ENCODE measurements at regions not wholly inside any gene's neighbourhood (a gene's known extent, or its start where the extent isn't known, plus 50 kb on each side); places are given as distances from the start of the nearest gene placed in this dataset.

DNA sequence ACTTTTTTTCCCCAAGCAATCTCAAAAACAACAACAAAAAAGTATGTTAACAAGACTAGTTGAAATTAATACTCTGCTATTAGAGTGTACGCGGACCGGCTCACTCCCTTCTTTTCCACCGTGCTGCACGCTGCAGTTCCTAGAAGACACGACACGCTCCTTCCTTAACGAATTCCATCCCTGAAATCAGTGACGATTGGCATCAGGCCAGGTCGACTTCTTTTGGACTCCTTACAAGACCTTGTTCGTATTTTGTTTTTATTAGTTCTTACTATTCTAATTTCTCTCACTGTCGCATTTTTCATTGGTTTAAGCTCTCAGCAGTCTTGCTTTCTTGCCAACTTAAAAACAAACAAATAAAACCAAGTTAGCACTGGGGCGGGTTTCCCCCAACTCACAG is 175.8 kb upstream of the PITX2 start:
- no peak overlapping the region for H3K4me3 ChIP-seq (ENCODE audit: low read depth, low read length)
- TF ChIP-seq, protein P1, sequence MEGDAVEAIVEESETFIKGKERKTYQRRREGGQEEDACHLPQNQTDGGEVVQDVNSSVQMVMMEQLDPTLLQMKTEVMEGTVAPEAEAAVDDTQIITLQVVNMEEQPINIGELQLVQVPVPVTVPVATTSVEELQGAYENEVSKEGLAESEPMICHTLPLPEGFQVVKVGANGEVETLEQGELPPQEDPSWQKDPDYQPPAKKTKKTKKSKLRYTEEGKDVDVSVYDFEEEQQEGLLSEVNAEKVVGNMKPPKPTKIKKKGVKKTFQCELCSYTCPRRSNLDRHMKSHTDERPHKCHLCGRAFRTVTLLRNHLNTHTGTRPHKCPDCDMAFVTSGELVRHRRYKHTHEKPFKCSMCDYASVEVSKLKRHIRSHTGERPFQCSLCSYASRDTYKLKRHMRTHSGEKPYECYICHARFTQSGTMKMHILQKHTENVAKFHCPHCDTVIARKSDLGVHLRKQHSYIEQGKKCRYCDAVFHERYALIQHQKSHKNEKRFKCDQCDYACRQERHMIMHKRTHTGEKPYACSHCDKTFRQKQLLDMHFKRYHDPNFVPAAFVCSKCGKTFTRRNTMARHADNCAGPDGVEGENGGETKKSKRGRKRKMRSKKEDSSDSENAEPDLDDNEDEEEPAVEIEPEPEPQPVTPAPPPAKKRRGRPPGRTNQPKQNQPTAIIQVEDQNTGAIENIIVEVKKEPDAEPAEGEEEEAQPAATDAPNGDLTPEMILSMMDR (IDR thresholded peaks at IDR 0.05; ENCODE audit: low read depth, low read length), result no peak

DNA sequence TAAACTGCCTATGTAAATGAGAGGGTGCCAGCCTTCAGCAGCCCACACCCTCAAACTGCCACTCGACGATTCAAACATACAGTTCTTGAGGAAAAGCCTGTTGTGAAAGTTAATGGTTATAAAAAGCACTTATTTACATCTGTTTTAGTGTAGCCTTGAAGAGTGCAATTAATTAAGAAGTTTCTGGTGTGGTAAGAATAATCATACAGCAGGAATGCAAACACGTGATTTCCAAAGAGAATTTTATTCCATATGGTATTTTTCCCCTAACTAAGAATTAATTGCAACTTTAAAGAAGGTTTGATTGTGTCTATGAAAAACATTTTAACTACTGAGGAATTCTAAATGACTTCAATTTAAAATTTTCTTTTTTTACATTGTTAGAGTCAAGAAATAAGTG is 176.3 kb upstream of the PITX2 start:
- TF ChIP-seq, protein P1 (IDR thresholded peaks at IDR 0.05; ENCODE audit: low read depth, low read length), result no peak
- H3K4me3 ChIP-seq (ENCODE audit: low read depth, low read length), result no peak overlapping the region

DNA sequence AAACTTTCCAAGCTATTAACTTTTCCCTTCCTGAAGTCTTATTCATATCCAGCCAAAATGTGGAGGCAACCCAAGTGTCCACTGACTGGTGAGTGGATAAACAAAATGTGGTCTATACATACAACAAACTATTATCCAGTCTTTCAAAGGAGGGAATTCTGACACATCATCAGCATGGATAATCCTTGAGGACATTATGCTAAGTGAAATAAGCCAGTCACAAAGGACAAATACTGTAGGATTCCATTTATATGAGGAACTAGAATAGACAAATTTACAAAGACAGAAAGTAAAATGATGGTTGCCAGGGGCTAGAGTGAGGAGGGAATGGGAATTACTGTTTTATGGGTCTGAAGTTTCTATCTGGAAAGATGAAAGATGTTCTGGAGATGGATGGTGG is 178.7 kb upstream of the PITX2 start:
- H3K4me3 ChIP-seq (ENCODE audit: low read depth, low read length), result no peak overlapping the region
- TF ChIP-seq, protein P1 (IDR thresholded peaks at IDR 0.05; ENCODE audit: low read depth, low read length), result no peak

DNA sequence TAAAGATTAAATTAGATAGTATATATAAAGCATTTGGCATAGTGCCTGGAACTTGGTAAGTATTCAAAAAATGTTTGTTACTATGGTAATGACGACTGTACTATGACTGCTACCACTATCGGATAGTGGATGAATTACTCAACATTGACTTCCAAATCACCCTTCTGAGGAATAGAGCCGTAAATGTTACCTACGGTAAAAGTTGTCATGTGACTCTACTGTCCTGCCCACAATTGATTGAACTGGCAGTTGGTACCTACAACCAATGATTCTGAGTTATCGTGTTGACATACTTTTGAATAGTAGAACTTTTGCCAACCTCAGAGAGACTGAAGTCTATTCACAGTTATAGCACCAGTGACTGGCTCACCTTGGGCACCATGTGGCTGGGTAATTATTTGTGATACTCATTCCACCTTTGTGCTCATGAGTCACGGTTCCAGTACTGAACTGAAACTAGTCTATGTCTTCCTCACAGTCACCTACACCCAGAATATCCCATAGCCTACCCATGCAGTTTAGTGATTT is 185.5 kb upstream of the PITX2 start:
- TF ChIP-seq, protein P1 (IDR thresholded peaks at IDR 0.05; ENCODE audit: low read depth, low read length), result no peak
- no peak overlapping the region for H3K4me3 ChIP-seq (ENCODE audit: low read depth, low read length)

DNA sequence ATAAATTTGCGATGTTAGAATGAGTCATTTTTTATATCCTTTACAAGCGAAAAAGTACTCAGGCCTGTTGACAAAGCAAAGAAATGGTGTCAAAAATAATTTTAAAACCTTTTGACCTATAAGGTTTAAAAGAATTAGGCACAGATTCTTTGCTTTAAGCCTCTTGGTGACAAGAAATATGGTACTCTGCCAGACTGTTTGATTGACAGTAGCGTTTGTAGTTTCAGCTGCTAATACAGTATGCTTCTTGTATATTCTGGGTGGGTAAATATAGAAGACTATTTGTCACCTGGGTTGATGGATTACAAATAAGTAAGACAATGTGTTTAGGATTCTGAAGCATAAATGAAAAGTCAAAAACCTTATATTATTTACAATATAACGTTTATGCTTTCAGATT is 193.1 kb upstream of the PITX2 start:
- TF ChIP-seq, protein P1 (IDR thresholded peaks at IDR 0.05; ENCODE audit: low read depth, low read length), result no peak
- H3K4me3 ChIP-seq (ENCODE audit: low read depth, low read length), result no peak overlapping the region

DNA sequence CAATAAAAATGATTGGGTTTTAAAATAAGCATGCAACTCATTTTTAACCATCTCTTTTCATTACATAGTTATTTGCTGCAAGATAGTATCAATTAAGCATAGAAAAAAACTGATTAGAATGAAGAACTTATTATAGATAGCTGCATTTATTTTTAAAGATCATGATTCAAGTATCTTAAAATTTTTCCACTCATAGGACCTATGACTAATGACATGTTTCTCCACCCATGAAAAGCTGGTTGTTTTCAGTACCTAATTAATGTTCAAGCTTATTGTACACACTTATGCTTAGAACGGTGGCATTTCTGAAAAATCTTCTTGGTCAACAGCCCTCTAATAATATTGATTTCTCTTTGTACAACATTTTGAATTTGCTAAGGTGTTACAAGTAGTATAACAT is 193.5 kb upstream of the PITX2 start:
- TF ChIP-seq, protein P1 (IDR thresholded peaks at IDR 0.05; ENCODE audit: low read depth, low read length), result no peak
- no peak overlapping the region for H3K4me3 ChIP-seq (ENCODE audit: low read depth, low read length)

DNA sequence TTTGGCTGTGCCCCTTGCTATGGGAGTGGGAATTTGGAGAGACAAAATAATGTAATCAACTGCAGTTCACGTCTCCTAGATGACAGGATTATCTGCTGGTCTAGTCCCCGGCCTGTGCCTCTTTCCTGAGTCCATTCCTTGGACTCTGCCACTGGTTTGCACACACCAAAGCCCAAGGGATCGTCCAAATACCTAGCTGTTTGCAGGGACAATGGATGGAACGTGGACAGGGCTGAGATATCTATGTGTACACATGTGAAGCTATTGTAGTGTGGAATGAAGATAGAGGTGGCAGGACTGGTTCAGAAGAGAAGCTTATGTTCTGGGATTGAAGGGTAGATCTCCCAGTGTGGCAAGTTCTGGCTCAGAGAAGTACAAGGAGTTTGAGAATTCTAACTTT is 198.3 kb upstream of the PITX2 start:
- TF ChIP-seq, protein P1 (IDR thresholded peaks at IDR 0.05; ENCODE audit: low read depth, low read length), result no peak

More for the DNA sequence above, 198.3 kb upstream of the PITX2 start:
- no peak overlapping the region for H3K4me3 ChIP-seq (ENCODE audit: low read depth, low read length)
